ENCODE measurements at regions not wholly inside any gene's neighbourhood (a gene's known extent, or its start where the extent isn't known, plus 50 kb on each side); places are given as distances from the start of the nearest gene placed in this dataset.
"Not testable (repeated sequence)": the region's sequence is repeated elsewhere in the genome, so short reads cannot be mapped to it uniquely, and the experiment has no call there.

DNA sequence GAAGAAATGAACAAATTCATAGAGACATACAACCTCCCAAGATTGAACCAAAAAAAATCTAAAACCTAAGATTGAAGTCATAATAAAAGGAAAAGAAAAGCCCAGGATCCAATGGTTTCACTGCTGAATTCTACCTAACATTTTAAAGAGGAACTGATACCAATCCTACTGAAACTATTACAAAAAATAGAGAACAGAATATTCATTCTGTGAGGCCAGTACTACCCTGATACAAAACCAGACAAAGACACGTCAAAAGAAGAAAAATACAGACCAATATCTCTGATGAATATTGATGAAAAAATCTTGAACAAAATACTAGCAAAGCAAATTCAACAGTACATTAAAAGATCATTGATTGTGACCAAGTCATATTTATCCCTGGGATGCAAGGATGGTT, 128.5 kb upstream of the STEAP1 start:
- H3K4me3 ChIP-seq (ENCODE audit: low read depth, poor library complexity, severe bottlenecking): no peak overlapping the region
- intact Hi-C loops (cut with DNase I; ENCODE audit: low total_unique reads): no loop called here
- WGBS, 2 donors: 83 to 88% methylated on average over 1 of the region's 1 CpG
- DNase-seq (ENCODE audit: low spot score in 2 of 2): no peak
- TF ChIP-seq POLR2A (IDR thresholded peaks at IDR 0.05): no peak
- TF ChIP-seq, protein P1, sequence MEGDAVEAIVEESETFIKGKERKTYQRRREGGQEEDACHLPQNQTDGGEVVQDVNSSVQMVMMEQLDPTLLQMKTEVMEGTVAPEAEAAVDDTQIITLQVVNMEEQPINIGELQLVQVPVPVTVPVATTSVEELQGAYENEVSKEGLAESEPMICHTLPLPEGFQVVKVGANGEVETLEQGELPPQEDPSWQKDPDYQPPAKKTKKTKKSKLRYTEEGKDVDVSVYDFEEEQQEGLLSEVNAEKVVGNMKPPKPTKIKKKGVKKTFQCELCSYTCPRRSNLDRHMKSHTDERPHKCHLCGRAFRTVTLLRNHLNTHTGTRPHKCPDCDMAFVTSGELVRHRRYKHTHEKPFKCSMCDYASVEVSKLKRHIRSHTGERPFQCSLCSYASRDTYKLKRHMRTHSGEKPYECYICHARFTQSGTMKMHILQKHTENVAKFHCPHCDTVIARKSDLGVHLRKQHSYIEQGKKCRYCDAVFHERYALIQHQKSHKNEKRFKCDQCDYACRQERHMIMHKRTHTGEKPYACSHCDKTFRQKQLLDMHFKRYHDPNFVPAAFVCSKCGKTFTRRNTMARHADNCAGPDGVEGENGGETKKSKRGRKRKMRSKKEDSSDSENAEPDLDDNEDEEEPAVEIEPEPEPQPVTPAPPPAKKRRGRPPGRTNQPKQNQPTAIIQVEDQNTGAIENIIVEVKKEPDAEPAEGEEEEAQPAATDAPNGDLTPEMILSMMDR (IDR thresholded peaks at IDR 0.05): no peak

DNA sequence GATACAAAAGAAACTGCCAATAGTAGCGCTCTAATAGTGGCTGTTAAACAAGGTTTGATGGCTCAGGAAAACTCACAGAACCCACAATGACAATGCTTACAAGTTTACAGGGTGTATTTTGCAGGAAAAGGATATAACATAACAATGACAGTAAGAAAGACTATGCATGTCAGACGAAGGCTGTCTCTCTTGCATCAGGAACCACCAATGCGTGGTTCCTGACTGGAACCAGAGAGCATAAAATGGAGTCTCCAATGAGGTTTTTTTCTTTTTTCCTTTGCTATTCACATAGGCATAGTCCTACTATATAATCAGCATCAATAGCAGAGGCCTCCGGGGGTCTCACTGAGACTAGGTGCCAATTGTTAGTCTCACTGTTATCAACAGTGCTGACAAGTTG, 120.4 kb upstream of the STEAP1 start:
- intact Hi-C loops (cut with DNase I; ENCODE audit: low total_unique reads): no loop called here
- 74 to 83% methylated on average over 4 of the region's 4 CpGs for WGBS, 2 donors
- TF ChIP-seq POLR2A (IDR thresholded peaks at IDR 0.05): no peak
- TF ChIP-seq, protein P1 (IDR thresholded peaks at IDR 0.05): no peak
- H3K4me3 ChIP-seq (ENCODE audit: low read depth, poor library complexity, severe bottlenecking): no peak overlapping the region
- DNase-seq (ENCODE audit: low spot score in 2 of 2): no peak

DNA sequence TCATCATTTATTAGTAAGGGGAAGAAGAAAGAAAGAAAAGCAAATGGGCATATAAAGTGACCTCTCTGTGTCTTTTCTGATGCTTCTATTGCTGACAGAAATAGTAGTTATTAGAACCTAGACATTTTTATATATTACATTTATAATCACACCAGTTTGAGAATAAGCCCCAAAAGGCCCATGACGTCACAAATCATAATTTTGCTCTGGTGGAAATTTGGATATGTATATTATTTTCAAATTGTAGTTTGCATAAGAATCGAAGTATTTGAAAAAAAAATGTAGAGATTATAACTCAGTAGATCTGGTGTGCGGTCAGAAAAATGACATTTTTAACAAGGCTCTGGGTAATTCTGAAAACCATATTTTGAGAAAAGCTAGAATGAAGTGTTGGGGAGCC, 101.2 kb upstream of the STEAP1 start:
- H3K4me3 ChIP-seq (ENCODE audit: low read depth, poor library complexity, severe bottlenecking): no peak overlapping the region
- DNase-seq (ENCODE audit: low spot score in 2 of 2): no peak
- TF ChIP-seq POLR2A (IDR thresholded peaks at IDR 0.05): no peak
- TF ChIP-seq, protein P1 (IDR thresholded peaks at IDR 0.05): no peak
- intact Hi-C loops (cut with DNase I; ENCODE audit: low total_unique reads): no loop called here
- WGBS, 2 donors: 55 to 84% methylated on average over 3 of the region's 3 CpGs

DNA sequence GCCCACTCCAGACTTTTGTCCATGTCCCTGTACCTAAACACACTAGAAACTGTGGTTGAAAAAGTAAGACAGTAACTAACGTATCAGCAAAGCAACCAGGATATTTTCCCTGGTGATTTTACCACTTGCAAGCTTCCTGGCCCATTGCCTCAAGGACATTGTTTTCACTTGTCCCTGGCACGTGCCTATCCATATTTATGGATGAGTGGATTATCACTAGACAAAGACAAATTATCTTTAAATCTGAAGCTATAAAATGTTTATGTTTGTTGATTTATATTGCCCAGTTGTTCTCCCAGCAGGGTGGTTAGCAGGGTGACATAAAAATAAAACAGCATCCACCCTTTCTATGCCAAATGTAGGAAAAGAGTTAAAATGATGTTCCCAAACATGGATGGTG, 93.2 kb upstream of the STEAP1 start:
- TF ChIP-seq, protein P1 (IDR thresholded peaks at IDR 0.05): no peak
- no peak for TF ChIP-seq POLR2A (IDR thresholded peaks at IDR 0.05)
- no peak overlapping the region for H3K4me3 ChIP-seq (ENCODE audit: low read depth, poor library complexity, severe bottlenecking)
- WGBS, 2 donors: 25 to 26% methylated on average over 2 of the region's 2 CpGs
- no peak for DNase-seq (ENCODE audit: low spot score in 2 of 2)
- intact Hi-C loops (cut with DNase I; ENCODE audit: low total_unique reads): loop anchor here (5.0 kb wide), 1 partner anchor 936 kb away; no protein-coding TSS in a partner anchor

DNA sequence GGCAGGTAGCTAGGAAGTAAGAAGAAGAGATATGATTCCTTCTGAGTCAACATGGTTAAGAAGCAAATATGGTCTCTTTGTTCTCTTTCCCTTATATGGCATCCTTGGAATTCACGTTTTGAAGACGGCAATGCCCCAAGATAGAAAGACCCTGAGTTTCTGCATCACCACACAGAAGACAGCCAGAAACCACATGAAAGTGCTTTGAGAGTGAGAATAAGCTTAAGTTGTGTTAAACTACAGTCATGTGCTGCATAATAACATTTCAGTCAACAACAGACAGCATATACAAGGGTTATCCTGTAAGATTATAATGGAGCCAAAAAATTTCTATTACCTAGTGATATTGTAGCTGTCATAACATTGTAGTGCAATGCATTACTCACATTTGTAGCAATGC, 89.9 kb upstream of the STEAP1 start:
- intact Hi-C loops (cut with DNase I; ENCODE audit: low total_unique reads): loop anchor here (5.0 kb wide), 1 partner anchor 933 kb away; no protein-coding TSS in a partner anchor
- DNase-seq (ENCODE audit: low spot score in 2 of 2): no peak
- TF ChIP-seq, protein P1 (IDR thresholded peaks at IDR 0.05): no peak
- TF ChIP-seq POLR2A (IDR thresholded peaks at IDR 0.05): no peak
- 80% methylated on average over 2 of the region's 2 CpGs for WGBS, 2 donors
- no peak overlapping the region for H3K4me3 ChIP-seq (ENCODE audit: low read depth, poor library complexity, severe bottlenecking)

- no peak for DNase-seq (ENCODE audit: low spot score in 2 of 2)
- 21 to 24% methylated on average over 5 of the region's 5 CpGs for WGBS, 2 donors
- H3K4me3 ChIP-seq (ENCODE audit: low read depth, poor library complexity, severe bottlenecking): no peak overlapping the region
- intact Hi-C loops (cut with DNase I; ENCODE audit: low total_unique reads): no loop called here
- no peak for TF ChIP-seq POLR2A (IDR thresholded peaks at IDR 0.05)
- TF ChIP-seq, protein P1 (IDR thresholded peaks at IDR 0.05): no peak
These were observed 87.1 kb upstream of the STEAP1 start for GRCh38 chr7:90067171-90067570.

- 49 to 51% methylated on average over 4 of the region's 4 CpGs for WGBS, 2 donors
- DNase-seq (ENCODE audit: low spot score in 2 of 2); intact Hi-C loops (cut with DNase I; ENCODE audit: low total_unique reads); H3K4me3 ChIP-seq (ENCODE audit: low read depth, poor library complexity, severe bottlenecking): not testable (repeated sequence)
These were observed 84.0 kb upstream of the STEAP1 start for GRCh38 chr7:90070238-90070637.
